SK-N-MC (cell line): ENCODE measurements at regions not wholly inside any gene's neighbourhood (a gene's known extent, or its start where the extent isn't known, plus 50 kb on each side); places are given as distances from the start of the nearest gene placed in this dataset.
A peak's percentile ranks its signal among the peaks of the same experiment; 100 is the strongest.

Source experiments
- EZH2 ChIP-seq: fragments of 200-600 bp; sonication (generic); IDR thresholded peaks from one replicate; pipeline ENCODE4 v1.6.1; 2017; ENCODE audit warnings: antibody characterized with exemption
- FOXP2 ChIP-seq: optimal IDR thresholded peaks from 2 replicates; pipeline ENCODE3; 2011; ENCODE audit warnings: mild to moderate bottlenecking, moderate library complexity; ENCODE audit not compliant: insufficient read depth; ENCODE audit errors: extremely low read length, control extremely low read depth
- POLR2AphosphoS5 ChIP-seq: IDR thresholded peaks from 2 replicates; pipeline ENCODE4 v1.6.1; 2012; ENCODE audit warnings: mild to moderate bottlenecking, low read depth, low read length, borderline replicate concordance

- TF ChIP-seq POLR2AphosphoS5 (peak; percentile 61; the same call in 1 of the 2 replicates), EZH2 (no peak), FOXP2 (no peak)
These were observed 542.6 kb downstream of the CFAP47 start for GRCh38 chrX:36462142-36462541.
